C4-2B (cell line): ENCODE measurements at regions not wholly inside any gene's neighbourhood (a gene's known extent, or its start where the extent isn't known, plus 50 kb on each side); places are given as distances from the start of the nearest gene placed in this dataset.

ENCODE experiments used
- H3K27ac ChIP-seq: fragments of 450-650 bp; 2 replicates; pipeline ENCODE4 v1.5.1; 2017
- CTCF ChIP-seq: fragments of 450-650 bp; conservative IDR thresholded peaks from 2 replicates; pipeline ENCODE4 v1.5.1; 2017; ENCODE audit warnings: mild to moderate bottlenecking
- ZFX ChIP-seq: fragments of 450-650 bp; IDR thresholded peaks from 2 replicates; pipeline ENCODE4 v1.6.1; 2017

DNA sequence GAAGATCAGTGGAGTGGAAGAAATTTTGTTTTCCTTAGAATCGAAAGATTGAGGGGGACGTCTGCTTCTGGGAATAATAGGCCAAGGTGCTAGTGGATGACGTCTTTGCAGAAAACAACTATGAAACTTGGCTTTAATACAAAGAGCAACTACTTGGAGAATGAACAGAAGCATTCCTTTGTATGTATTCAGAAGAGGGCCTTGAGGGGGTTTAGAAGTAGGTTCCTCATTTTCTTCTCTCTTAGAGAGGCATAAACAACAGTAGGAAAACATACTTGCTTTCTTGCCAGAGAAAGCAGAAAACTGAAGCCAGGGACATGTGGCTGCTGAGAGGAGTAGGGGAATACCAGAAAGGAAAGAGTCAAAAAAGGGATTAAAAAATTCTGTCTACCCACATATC lies 167.8 kb downstream of the ZNF330 start:
- H3K27ac ChIP-seq = no peak overlapping the region
- TF ChIP-seq CTCF (no peak), ZFX (no peak)

- TF ChIP-seq ZFX = no peak
- TF ChIP-seq CTCF = no peak
- no peak overlapping the region for H3K27ac ChIP-seq
Measured at GRCh38 chr4:141389649-141390048, 169.0 kb downstream of the ZNF330 start.

GRCh38 chr4:141390571-141390970 lies 169.9 kb downstream of the ZNF330 start:
- no peak overlapping the region for H3K27ac ChIP-seq
- TF ChIP-seq ZFX (no peak), CTCF (no peak)

GRCh38 chr4:141391293-141391692 lies 170.6 kb downstream of the ZNF330 start:
- no peak overlapping the region for H3K27ac ChIP-seq
- TF ChIP-seq CTCF (no peak), ZFX (no peak)

DNA sequence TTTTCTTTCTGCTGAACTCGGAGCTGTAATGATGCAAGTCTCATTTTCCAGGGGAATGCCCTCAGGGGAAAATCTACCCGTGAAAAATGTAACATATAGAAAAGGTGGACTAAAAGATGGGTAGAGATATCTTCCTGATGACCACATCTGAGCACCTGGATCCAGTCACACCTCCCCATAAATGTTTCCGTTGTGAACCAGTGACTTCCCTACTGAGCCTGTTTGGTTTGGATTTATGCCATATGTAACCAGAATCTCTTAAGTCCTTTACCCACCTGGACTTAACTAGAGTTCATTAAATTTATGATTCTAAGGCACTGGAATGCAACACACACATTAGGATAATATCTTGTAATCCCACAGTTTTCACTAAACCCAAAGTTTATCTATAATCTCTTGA lies 171.1 kb downstream of the ZNF330 start:
- no peak overlapping the region for H3K27ac ChIP-seq
- TF ChIP-seq ZFX = no peak
- TF ChIP-seq CTCF = no peak

DNA sequence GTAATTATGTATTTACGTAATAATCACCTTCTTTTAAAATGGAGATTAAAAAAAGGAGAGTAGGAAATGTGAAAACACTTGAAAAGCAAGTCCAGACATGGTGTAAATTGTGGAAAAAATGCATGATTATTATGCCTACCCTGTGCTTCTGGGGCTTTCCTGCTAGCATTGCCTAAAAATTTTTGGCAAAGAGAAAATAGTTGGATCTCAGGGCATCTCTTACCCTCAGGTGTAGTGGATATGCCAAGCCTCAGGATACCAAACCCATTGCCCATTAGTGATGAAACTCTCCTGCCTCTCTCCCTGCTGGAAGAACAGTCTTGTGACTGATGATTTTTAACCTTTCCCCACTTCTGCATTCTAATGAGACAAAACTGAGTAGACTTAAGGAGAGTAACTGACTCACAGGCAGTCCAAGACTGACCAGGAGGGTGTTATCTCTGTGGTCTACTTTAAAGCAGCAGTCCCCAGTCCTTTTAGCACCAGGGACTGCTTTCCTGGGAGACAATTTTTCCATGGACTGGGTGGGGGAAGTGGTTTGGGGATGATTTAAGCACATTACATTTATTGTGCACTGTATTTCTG lies 174.6 kb downstream of the ZNF330 start:
- TF ChIP-seq CTCF (no peak), ZFX (no peak)
- H3K27ac ChIP-seq = no peak overlapping the region

DNA sequence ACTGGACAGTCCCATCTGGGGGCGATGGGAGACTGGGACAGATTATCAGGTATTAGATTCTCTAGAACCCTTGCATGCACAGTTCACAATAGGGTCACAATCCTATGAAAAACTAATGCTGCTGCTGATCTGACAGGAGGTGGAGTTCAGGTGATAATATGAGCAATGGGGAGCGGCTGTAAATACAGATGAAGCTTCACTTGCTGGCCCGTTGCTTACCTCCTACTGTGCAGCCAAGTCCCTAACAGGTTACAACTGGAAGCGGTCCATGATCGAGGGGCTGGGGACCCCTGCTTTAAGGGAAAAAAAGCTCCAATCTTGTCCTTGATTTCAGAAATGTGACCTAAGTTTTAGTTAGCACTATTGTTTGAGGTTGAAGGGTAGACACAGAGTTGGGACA lies 175.2 kb downstream of the ZNF330 start:
- TF ChIP-seq ZFX = no peak
- no peak for TF ChIP-seq CTCF
- no peak overlapping the region for H3K27ac ChIP-seq
